Activated CD4-positive, alpha-beta memory T cell treated with anti-CD3 and anti-CD28 coated beads for 36 hours (primary cell): ENCODE measurements at regions not wholly inside any gene's neighbourhood (a gene's known extent, or its start where the extent isn't known, plus 50 kb on each side); places are given as distances from the start of the nearest gene placed in this dataset.

Experiments
- CTCF ChIA-PET: fragments of 350-600 bp; sonication (Branson Sonifier 250); formaldehyde crosslinking; loops from one replicate; lab custom pipeline; 2021; ENCODE audit warnings: antibody characterized with exemption, inconsistent platforms; lab: Charles Lee
- POLR2A ChIA-PET: fragments of 350-600 bp; sonication (Branson Sonifier 250); formaldehyde crosslinking; loops from one replicate; lab custom pipeline; 2021; ENCODE audit warnings: antibody characterized with exemption; lab: Charles Lee
- DNase-seq: peaks from one replicate; pipeline ENCODE4 v3.0.0-alpha.2; 2020
- H3K27ac Mint-ChIP-seq: one replicate; pipeline ENCODE4 v1.8.0; 2021; ENCODE audit warnings: mixed read lengths
- H3K27me3 Mint-ChIP-seq: one replicate; pipeline ENCODE4 v1.8.0; 2021; ENCODE audit warnings: mixed read lengths
- H3K36me3 Mint-ChIP-seq: one replicate; pipeline ENCODE4 v1.8.0; 2021; ENCODE audit warnings: mixed read lengths
- H3K4me1 Mint-ChIP-seq: one replicate; pipeline ENCODE4 v1.8.0; 2021; ENCODE audit warnings: low read depth, mixed read lengths
- H3K4me3 Mint-ChIP-seq: one replicate; pipeline ENCODE4 v1.8.0; 2021; ENCODE audit warnings: mild to moderate bottlenecking, mixed read lengths
- H3K9me3 Mint-ChIP-seq: one replicate; pipeline ENCODE4 v1.8.0; 2021; ENCODE audit warnings: mixed read lengths
- intact Hi-C: fragments of 100-400 bp; cut with micrococcal nuclease; formaldehyde crosslinking; loops from one replicate; pipeline ENCODE4 v1.15.1; 2023

- no peak for DNase-seq
- Mint-ChIP-seq H3K36me3 (no peaks in the 10 kb centered on the region), H3K4me1 (no peaks in the 10 kb centered on the region), H3K27ac (no peak overlapping the region), H3K27me3 (no peaks in the 10 kb centered on the region), H3K9me3 (no peaks in the 10 kb centered on the region), H3K4me3 (no peak overlapping the region)
- CTCF ChIA-PET = no interaction called here
- intact Hi-C loops = no loop called here
- POLR2A ChIA-PET = no interaction called here
These were observed 70.4 kb downstream of the CPN2 start for GRCh38 chr3:194280777-194281176.

GRCh38 chr3:194281306-194281705 is 69.8 kb downstream of the CPN2 start:
- no peak overlapping the region for H3K27ac Mint-ChIP-seq
- no peaks in the 10 kb centered on the region for H3K27me3 Mint-ChIP-seq
- ChIA-PET POLR2A (no interaction called here), CTCF (no interaction called here)
- H3K4me3 Mint-ChIP-seq = no peak overlapping the region
- intact Hi-C loops = no loop called here
- no peaks in the 10 kb centered on the region for H3K4me1 Mint-ChIP-seq
- peak; percentile 4 for DNase-seq
- H3K36me3 Mint-ChIP-seq = no peaks in the 10 kb centered on the region
- H3K9me3 Mint-ChIP-seq = no peaks in the 10 kb centered on the region

- ChIA-PET POLR2A (no interaction called here), CTCF (no interaction called here)
- peak; percentile 2 for DNase-seq
- Mint-ChIP-seq H3K4me3 (no peak overlapping the region), H3K27me3 (no peaks in the 10 kb centered on the region), H3K36me3 (no peaks in the 10 kb centered on the region), H3K27ac (no peak overlapping the region), H3K9me3 (no peaks in the 10 kb centered on the region), H3K4me1 (no peaks in the 10 kb centered on the region)
- intact Hi-C loops = no loop called here
These were observed 69.4 kb downstream of the CPN2 start for GRCh38 chr3:194281766-194282165.

- no peaks in the 10 kb centered on the region for H3K36me3 Mint-ChIP-seq
- H3K27me3 Mint-ChIP-seq = peaks cover 2% of the 10 kb centered on the region
- peak; percentile 8 for DNase-seq
- no peak overlapping the region for H3K27ac Mint-ChIP-seq
- intact Hi-C loops = no loop called here
- no peak overlapping the region for H3K4me3 Mint-ChIP-seq
- H3K4me1 Mint-ChIP-seq = no peaks in the 10 kb centered on the region
- H3K9me3 Mint-ChIP-seq = no peaks in the 10 kb centered on the region
- ChIA-PET POLR2A (no interaction called here), CTCF (no interaction called here)
These were observed 68.5 kb downstream of the CPN2 start for GRCh38 chr3:194282436-194283122.

GRCh38 chr3:194283221-194284006 is 67.7 kb downstream of the CPN2 start:
- peaks cover 2% of the 10 kb centered on the region for H3K27me3 Mint-ChIP-seq
- CTCF ChIA-PET = no interaction called here
- H3K9me3 Mint-ChIP-seq = no peaks in the 10 kb centered on the region
- no peak overlapping the region for H3K27ac Mint-ChIP-seq
- DNase-seq = no peak
- intact Hi-C loops = no loop called here
- no peaks in the 10 kb centered on the region for H3K4me1 Mint-ChIP-seq
- H3K36me3 Mint-ChIP-seq = no peaks in the 10 kb centered on the region
- POLR2A ChIA-PET = no interaction called here
- no peak overlapping the region for H3K4me3 Mint-ChIP-seq

GRCh38 chr3:194284351-194284750 is 66.8 kb downstream of the CPN2 start:
- intact Hi-C loops = no loop called here
- Mint-ChIP-seq H3K27me3 (peaks cover 3% of the 10 kb centered on the region), H3K36me3 (no peaks in the 10 kb centered on the region), H3K27ac (no peak overlapping the region), H3K4me3 (no peak overlapping the region), H3K9me3 (no peaks in the 10 kb centered on the region), H3K4me1 (no peaks in the 10 kb centered on the region)
- no peak for DNase-seq
- ChIA-PET CTCF (no interaction called here), POLR2A (no interaction called here)

GRCh38 chr3:194285024-194285849 is 65.9 kb downstream of the CPN2 start:
- POLR2A ChIA-PET = no interaction called here
- intact Hi-C loops = no loop called here
- CTCF ChIA-PET = no interaction called here
- no peak for DNase-seq
- Mint-ChIP-seq H3K4me3 (no peak overlapping the region), H3K27ac (no peak overlapping the region), H3K36me3 (no peaks in the 10 kb centered on the region), H3K9me3 (no peaks in the 10 kb centered on the region), H3K4me1 (no peaks in the 10 kb centered on the region), H3K27me3 (peaks cover 3% of the 10 kb centered on the region)

GRCh38 chr3:194285850-194286197 is 65.3 kb downstream of the CPN2 start:
- Mint-ChIP-seq H3K4me1 (no peaks in the 10 kb centered on the region), H3K9me3 (no peaks in the 10 kb centered on the region), H3K27me3 (peaks cover 3% of the 10 kb centered on the region), H3K36me3 (no peaks in the 10 kb centered on the region), H3K4me3 (no peak overlapping the region), H3K27ac (no peak overlapping the region)
- ChIA-PET CTCF (no interaction called here), POLR2A (no interaction called here)
- intact Hi-C loops = no loop called here
- DNase-seq = no peak

- intact Hi-C loops = no loop called here
- H3K4me3 Mint-ChIP-seq = no peak overlapping the region
- H3K4me1 Mint-ChIP-seq = no peaks in the 10 kb centered on the region
- POLR2A ChIA-PET = no interaction called here
- H3K27me3 Mint-ChIP-seq = peaks cover 3% of the 10 kb centered on the region
- no peaks in the 10 kb centered on the region for H3K36me3 Mint-ChIP-seq
- CTCF ChIA-PET = interaction anchor here (1.7 kb wide), 1 partner anchor 29 kb away, joined by 7 read pairs; no protein-coding TSS in a partner anchor
- no peaks in the 10 kb centered on the region for H3K9me3 Mint-ChIP-seq
- H3K27ac Mint-ChIP-seq = no peak overlapping the region
- no peak for DNase-seq
These were observed 64.6 kb downstream of the CPN2 start for GRCh38 chr3:194286375-194287146.

- Mint-ChIP-seq H3K27me3 (peaks cover 4% of the 10 kb centered on the region), H3K4me3 (no peak overlapping the region), H3K9me3 (no peaks in the 10 kb centered on the region), H3K27ac (no peak overlapping the region), H3K36me3 (no peaks in the 10 kb centered on the region), H3K4me1 (no peaks in the 10 kb centered on the region)
- ChIA-PET POLR2A (no interaction called here), CTCF (interaction anchor here (1.7 kb wide), 1 partner anchor 28 kb away, joined by 7 read pairs; no protein-coding TSS in a partner anchor)
- no peak for DNase-seq
- intact Hi-C loops = no loop called here
These were observed 63.8 kb downstream of the CPN2 start for GRCh38 chr3:194287374-194287773.

- intact Hi-C loops = no loop called here
- H3K4me1 Mint-ChIP-seq = no peaks in the 10 kb centered on the region
- no peak overlapping the region for H3K4me3 Mint-ChIP-seq
- H3K27ac Mint-ChIP-seq = no peak overlapping the region
- ChIA-PET POLR2A (no interaction called here), CTCF (interaction anchor here (1.7 kb wide), 1 partner anchor 28 kb away, joined by 7 read pairs; no protein-coding TSS in a partner anchor)
- peaks cover 4% of the 10 kb centered on the region for H3K27me3 Mint-ChIP-seq
- no peaks in the 10 kb centered on the region for H3K9me3 Mint-ChIP-seq
- no peak for DNase-seq
- no peaks in the 10 kb centered on the region for H3K36me3 Mint-ChIP-seq
These were observed 63.0 kb downstream of the CPN2 start for GRCh38 chr3:194287977-194288706.
